ENCODE measurements at regions not wholly inside any gene's neighbourhood (a gene's known extent, or its start where the extent isn't known, plus 50 kb on each side); places are given as distances from the start of the nearest gene placed in this dataset.

GRCh38 chr2:180327185-180327584, 320.1 kb upstream of the CWC22 start:
- DNase-seq (ENCODE audit: extremely low read depth, low read depth, low spot score): no peak

GRCh38 chr2:180325416-180326120, 318.5 kb upstream of the CWC22 start:
- DNase-seq (ENCODE audit: extremely low read depth, low read depth, low spot score): no peak

- no peak for DNase-seq (ENCODE audit: extremely low read depth, low read depth, low spot score)
Observed at GRCh38 chr2:180324182-180324581, 317.1 kb upstream of the CWC22 start.

GRCh38 chr2:180322781-180323180, 315.7 kb upstream of the CWC22 start:
- no peak for DNase-seq (ENCODE audit: extremely low read depth, low read depth, low spot score)

- no peak for DNase-seq (ENCODE audit: extremely low read depth, low read depth, low spot score)
Observed at GRCh38 chr2:180319586-180320405, 312.7 kb upstream of the CWC22 start.

GRCh38 chr2:180314086-180314485, 307.0 kb upstream of the CWC22 start:
- no peak for DNase-seq (ENCODE audit: extremely low read depth, low read depth, low spot score)

GRCh38 chr2:180312542-180312941, 305.4 kb upstream of the CWC22 start:
- no peak for DNase-seq (ENCODE audit: extremely low read depth, low read depth, low spot score)

- DNase-seq (ENCODE audit: extremely low read depth, low read depth, low spot score): no peak
Observed at GRCh38 chr2:180307096-180307495, 300.0 kb upstream of the CWC22 start.

GRCh38 chr2:180306346-180306745, 299.2 kb upstream of the CWC22 start:
- DNase-seq (ENCODE audit: extremely low read depth, low read depth, low spot score): no peak

GRCh38 chr2:180291552-180292421, 284.7 kb upstream of the CWC22 start:
- DNase-seq (ENCODE audit: extremely low read depth, low read depth, low spot score): no peak

- DNase-seq (ENCODE audit: extremely low read depth, low read depth, low spot score): no peak
Observed at GRCh38 chr2:180291060-180291459, 284.0 kb upstream of the CWC22 start.

GRCh38 chr2:180289627-180290026, 282.5 kb upstream of the CWC22 start:
- no peak for DNase-seq (ENCODE audit: extremely low read depth, low read depth, low spot score)

GRCh38 chr2:180279581-180279980, 272.5 kb upstream of the CWC22 start:
- DNase-seq (ENCODE audit: extremely low read depth, low read depth, low spot score): no peak

GRCh38 chr2:180276733-180277132, 269.6 kb upstream of the CWC22 start:
- no peak for DNase-seq (ENCODE audit: extremely low read depth, low read depth, low spot score)

- DNase-seq (ENCODE audit: extremely low read depth, low read depth, low spot score): no peak
Observed at GRCh38 chr2:180268006-180268405, 260.9 kb upstream of the CWC22 start.

GRCh38 chr2:180261976-180262375, 254.9 kb upstream of the CWC22 start:
- no peak for DNase-seq (ENCODE audit: extremely low read depth, low read depth, low spot score)

GRCh38 chr2:180258579-180258978, 251.5 kb upstream of the CWC22 start:
- DNase-seq (ENCODE audit: extremely low read depth, low read depth, low spot score): no peak

- no peak for DNase-seq (ENCODE audit: extremely low read depth, low read depth, low spot score)
Observed at GRCh38 chr2:180258041-180258537, 251.0 kb upstream of the CWC22 start.

- DNase-seq (ENCODE audit: extremely low read depth, low read depth, low spot score): no peak
Observed at GRCh38 chr2:180257247-180257646, 250.2 kb upstream of the CWC22 start.

- DNase-seq (ENCODE audit: extremely low read depth, low read depth, low spot score): no peak
Observed at GRCh38 chr2:180255981-180256380, 248.9 kb upstream of the CWC22 start.

GRCh38 chr2:180254872-180255271, 247.8 kb upstream of the CWC22 start:
- no peak for DNase-seq (ENCODE audit: extremely low read depth, low read depth, low spot score)
